Neural progenitor cell (in vitro differentiated cells): ENCODE measurements at regions not wholly inside any gene's neighbourhood (a gene's known extent, or its start where the extent isn't known, plus 50 kb on each side); places are given as distances from the start of the nearest gene placed in this dataset.

ENCODE experiments used
- DNase-seq: peaks from one replicate; pipeline ENCODE4 v3.0.0-alpha.2; 2016; ENCODE audit warnings: low spot score
- H2AFZ ChIP-seq: fragments of 200-600 bp; sonication (generic); replicated peaks from 2 replicates; pipeline ENCODE4 v1.6.1; 2016; ENCODE audit warnings: antibody characterized with exemption
- H3F3A ChIP-seq: fragments of 200-600 bp; sonication (generic); 2 replicates; pipeline ENCODE4 v1.6.1; 2016; ENCODE audit warnings: antibody characterized with exemption, low read depth
- H3K27ac ChIP-seq: fragments of 200-600 bp; sonication (generic); 2 replicates; pipeline ENCODE4 v1.5.1; 2016; ENCODE audit warnings: mild to moderate bottlenecking
- H3K27me3 ChIP-seq: fragments of 200-600 bp; sonication (generic); 2 replicates; pipeline ENCODE4 v1.6.1; 2016; ENCODE audit warnings: mild to moderate bottlenecking, moderate library complexity
- H3K36me3 ChIP-seq: fragments of 200-600 bp; sonication (generic); 2 replicates; pipeline ENCODE4 v1.5.1; 2016
- H3K4me1 ChIP-seq: fragments of 200-600 bp; sonication (generic); 2 replicates; pipeline ENCODE4 v1.6.1; 2016; ENCODE audit warnings: mixed run types
- H3K4me2 ChIP-seq: fragments of 200-600 bp; sonication (generic); 2 replicates; pipeline ENCODE4 v1.6.1; 2016
- H3K4me3 ChIP-seq: fragments of 200-600 bp; sonication (generic); 2 replicates; pipeline ENCODE4 v1.5.1; 2016
- H3K79me2 ChIP-seq: fragments of 200-600 bp; sonication (generic); 2 replicates; pipeline ENCODE4 v1.6.1; 2016; ENCODE audit warnings: low read depth
- H3K9ac ChIP-seq: fragments of 200-600 bp; sonication (generic); 2 replicates; pipeline ENCODE4 v1.6.1; 2016
- H3K9me3 ChIP-seq: fragments of 200-600 bp; sonication (generic); 2 replicates; pipeline ENCODE4 v1.5.1; 2016; ENCODE audit warnings: low read depth
- H4K20me1 ChIP-seq: fragments of 200-600 bp; sonication (generic); 2 replicates; pipeline ENCODE4 v1.6.1; 2016; ENCODE audit warnings: low read depth
- H3K27ac Mint-ChIP-seq: 3 replicates; pipeline ENCODE4 v1.8.0; 2021; ENCODE audit warnings: mixed read lengths
- H3K27me3 Mint-ChIP-seq: 2 replicates; pipeline ENCODE4 v1.8.0; 2022; ENCODE audit warnings: low read depth, mild to moderate bottlenecking, inconsistent platforms, moderate library complexity, mixed read lengths; ENCODE audit not compliant: insufficient read depth
- H3K36me3 Mint-ChIP-seq: 3 replicates; pipeline ENCODE4 v1.8.0; 2021; ENCODE audit warnings: mixed read lengths
- H3K4me1 Mint-ChIP-seq: 3 replicates; pipeline ENCODE4 v1.8.0; 2021; ENCODE audit warnings: mixed read lengths
- H3K4me3 Mint-ChIP-seq: 3 replicates; pipeline ENCODE4 v1.8.0; 2021; ENCODE audit warnings: mild to moderate bottlenecking, moderate library complexity, mixed read lengths
- H3K9me3 Mint-ChIP-seq: 3 replicates; pipeline ENCODE4 v1.8.0; 2020; ENCODE audit warnings: mixed read lengths
- EZH2 ChIP-seq: fragments of 200-600 bp; sonication (generic); IDR thresholded peaks from 2 replicates; pipeline ENCODE4 v1.6.1; 2017; ENCODE audit warnings: antibody characterized with exemption, mild to moderate bottlenecking, moderate library complexity
- EZH2phosphoT487 ChIP-seq: fragments of 200-600 bp; sonication (generic); IDR thresholded peaks from 2 replicates; pipeline ENCODE4 v1.6.1; 2017; ENCODE audit warnings: antibody characterized with exemption
- TF ChIP-seq, protein P1 (sequence below): fragments of 200-600 bp; sonication (generic); IDR thresholded peaks from 2 replicates; pipeline ENCODE4 v1.5.1; 2017; ENCODE audit warnings: antibody characterized with exemption, mild to moderate bottlenecking

GRCh38 chr16:64585367-64585766 is 536.5 kb downstream of the CDH11 start:
- H3K4me3 ChIP-seq = no peak overlapping the region
- Mint-ChIP-seq H3K27ac (no peak overlapping the region), H3K9me3 (no peaks in the 10 kb centered on the region)

DNA sequence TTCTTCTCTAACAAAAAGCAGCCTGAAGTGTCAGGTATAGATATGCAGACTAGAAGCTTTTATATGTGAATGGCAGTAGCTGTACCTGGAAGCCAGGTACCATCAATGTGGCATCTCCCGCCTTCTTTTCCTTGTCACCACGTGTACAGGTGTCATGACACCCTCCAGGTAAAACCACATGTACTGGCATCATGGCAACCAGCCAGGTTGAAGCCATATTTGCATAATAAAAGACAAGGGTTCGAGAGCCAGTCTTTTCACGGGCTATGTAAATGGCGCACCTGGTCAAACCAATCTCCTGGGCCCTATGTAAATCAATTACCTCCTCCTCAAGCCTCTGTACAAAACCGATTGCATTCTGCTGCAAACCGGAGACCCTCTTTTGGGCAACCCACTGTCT is 541.3 kb downstream of the CDH11 start:
- no peak overlapping the region for H3K27ac Mint-ChIP-seq
- no peak for DNase-seq
- no peaks in the 10 kb centered on the region for H3F3A ChIP-seq
- no peak overlapping the region for H3K4me3 ChIP-seq
- H2AFZ ChIP-seq = no peak overlapping the region
- H4K20me1 ChIP-seq = no peaks in the 10 kb centered on the region
- H3K27me3 Mint-ChIP-seq = peaks cover 2% of the 10 kb centered on the region
- no peak overlapping the region for H3K4me2 ChIP-seq
- H3K9me3 Mint-ChIP-seq = no peaks in the 10 kb centered on the region
- TF ChIP-seq, protein P1, sequence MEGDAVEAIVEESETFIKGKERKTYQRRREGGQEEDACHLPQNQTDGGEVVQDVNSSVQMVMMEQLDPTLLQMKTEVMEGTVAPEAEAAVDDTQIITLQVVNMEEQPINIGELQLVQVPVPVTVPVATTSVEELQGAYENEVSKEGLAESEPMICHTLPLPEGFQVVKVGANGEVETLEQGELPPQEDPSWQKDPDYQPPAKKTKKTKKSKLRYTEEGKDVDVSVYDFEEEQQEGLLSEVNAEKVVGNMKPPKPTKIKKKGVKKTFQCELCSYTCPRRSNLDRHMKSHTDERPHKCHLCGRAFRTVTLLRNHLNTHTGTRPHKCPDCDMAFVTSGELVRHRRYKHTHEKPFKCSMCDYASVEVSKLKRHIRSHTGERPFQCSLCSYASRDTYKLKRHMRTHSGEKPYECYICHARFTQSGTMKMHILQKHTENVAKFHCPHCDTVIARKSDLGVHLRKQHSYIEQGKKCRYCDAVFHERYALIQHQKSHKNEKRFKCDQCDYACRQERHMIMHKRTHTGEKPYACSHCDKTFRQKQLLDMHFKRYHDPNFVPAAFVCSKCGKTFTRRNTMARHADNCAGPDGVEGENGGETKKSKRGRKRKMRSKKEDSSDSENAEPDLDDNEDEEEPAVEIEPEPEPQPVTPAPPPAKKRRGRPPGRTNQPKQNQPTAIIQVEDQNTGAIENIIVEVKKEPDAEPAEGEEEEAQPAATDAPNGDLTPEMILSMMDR = no peak
- no peak for TF ChIP-seq EZH2
- TF ChIP-seq EZH2phosphoT487 = no peak
- no peak overlapping the region for H3K27ac ChIP-seq
- no peaks in the 10 kb centered on the region for H3K27me3 ChIP-seq
- no peaks in the 10 kb centered on the region for H3K4me1 ChIP-seq
- no peaks in the 10 kb centered on the region for H3K36me3 Mint-ChIP-seq
- H3K36me3 ChIP-seq = no peaks in the 10 kb centered on the region
- H3K4me1 Mint-ChIP-seq = no peaks in the 10 kb centered on the region
- no peaks in the 10 kb centered on the region for H3K79me2 ChIP-seq
- no peaks in the 10 kb centered on the region for H3K9me3 ChIP-seq
- no peak overlapping the region for H3K4me3 Mint-ChIP-seq
- H3K9ac ChIP-seq = no peak overlapping the region

More at GRCh38 chr16:64585367-64585766, 536.5 kb downstream of the CDH11 start:
- Histone ChIP-seq H2AFZ (no peak overlapping the region), H3K27me3 (no peaks in the 10 kb centered on the region), H3K9me3 (no peaks in the 10 kb centered on the region), H3K4me2 (no peak overlapping the region), H3K79me2 (no peaks in the 10 kb centered on the region), H3K27ac (no peak overlapping the region), H3F3A (no peaks in the 10 kb centered on the region), H3K9ac (no peak overlapping the region), H4K20me1 (no peaks in the 10 kb centered on the region), H3K36me3 (no peaks in the 10 kb centered on the region), H3K4me1 (no peaks in the 10 kb centered on the region)
- Mint-ChIP-seq H3K4me1 (peaks cover 6% of the 10 kb centered on the region), H3K36me3 (no peaks in the 10 kb centered on the region), H3K27me3 (no peaks in the 10 kb centered on the region), H3K4me3 (no peak overlapping the region)
- DNase-seq = no peak
- TF ChIP-seq, protein P1 = no peak
- no peak for TF ChIP-seq EZH2
- TF ChIP-seq EZH2phosphoT487 = no peak

DNA sequence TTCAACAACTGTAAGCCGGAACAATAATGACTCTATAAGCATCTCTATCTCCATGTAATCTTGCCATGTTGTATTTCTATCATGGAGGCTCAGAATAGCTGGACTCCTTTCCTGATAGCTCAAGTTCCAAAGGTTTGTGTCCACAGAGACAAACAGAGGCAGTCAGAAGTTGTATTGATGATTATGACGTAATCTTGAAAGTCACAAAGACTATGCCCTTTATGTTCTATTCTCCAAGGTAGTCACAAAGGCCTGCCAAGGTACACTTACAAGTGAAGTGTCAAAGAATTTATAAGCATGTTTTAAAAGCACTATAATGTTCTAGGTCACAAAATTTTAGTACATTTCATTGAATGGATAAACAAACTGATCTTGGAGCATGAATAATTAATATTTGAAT is 542.2 kb downstream of the CDH11 start:
- peaks cover 4% of the 10 kb centered on the region for H3K27me3 Mint-ChIP-seq
- no peaks in the 10 kb centered on the region for H3K4me1 ChIP-seq
- H3K4me1 Mint-ChIP-seq = no peaks in the 10 kb centered on the region
- H3K4me3 Mint-ChIP-seq = no peak overlapping the region
- H4K20me1 ChIP-seq = no peaks in the 10 kb centered on the region
- no peaks in the 10 kb centered on the region for H3F3A ChIP-seq
- no peaks in the 10 kb centered on the region for H3K36me3 ChIP-seq
- H3K9me3 Mint-ChIP-seq = no peaks in the 10 kb centered on the region
- DNase-seq = no peak
- no peaks in the 10 kb centered on the region for H3K79me2 ChIP-seq
- no peak overlapping the region for H3K4me3 ChIP-seq
- H3K27ac Mint-ChIP-seq = no peak overlapping the region
- no peaks in the 10 kb centered on the region for H3K27me3 ChIP-seq
- H3K4me2 ChIP-seq = no peak overlapping the region
- no peak overlapping the region for H2AFZ ChIP-seq
- TF ChIP-seq EZH2phosphoT487 (no peak), EZH2 (no peak)
- TF ChIP-seq, protein P1 = no peak
- no peaks in the 10 kb centered on the region for H3K36me3 Mint-ChIP-seq
- H3K27ac ChIP-seq = no peak overlapping the region
- no peak overlapping the region for H3K9ac ChIP-seq
- H3K9me3 ChIP-seq = no peaks in the 10 kb centered on the region
